Neural cell (in vitro differentiated cells): ENCODE measurements at regions not wholly inside any gene's neighbourhood (a gene's known extent, or its start where the extent isn't known, plus 50 kb on each side); places are given as distances from the start of the nearest gene placed in this dataset.

ENCODE experiments used
- H2AFZ ChIP-seq: fragments of 200-600, 300-800 bp; sonication (generic), shearing (Covaris generic); 2 replicates; pipeline ENCODE4 v1.6.0; 2014; ENCODE audit warnings: low read depth, mild to moderate bottlenecking, antibody characterized with exemption, low read length, moderate library complexity
- H3F3A ChIP-seq: fragments of 200-600 bp; shearing (Covaris generic); 2 replicates; pipeline ENCODE4 v1.6.1; 2016; ENCODE audit warnings: mild to moderate bottlenecking, moderate library complexity, mixed read lengths, antibody characterized with exemption, low read length; ENCODE audit not compliant: insufficient read depth, poor library complexity, severe bottlenecking
- H3K27ac ChIP-seq: fragments of 200-600, 300-800 bp; sonication (generic), shearing (Covaris generic); 2 replicates; pipeline ENCODE4 v1.5.1; 2014; ENCODE audit warnings: mild to moderate bottlenecking, low read length, moderate library complexity
- H3K27me3 ChIP-seq: fragments of 300-800, 200-600 bp; sonication (generic), shearing (Covaris generic); 2 replicates; pipeline ENCODE4 v1.6.0; 2014; ENCODE audit warnings: mild to moderate bottlenecking, low read depth, low read length, moderate library complexity; ENCODE audit not compliant: insufficient read depth
- H3K36me3 ChIP-seq: fragments of 300-800, 200-600 bp; sonication (generic), shearing (Covaris generic); 2 replicates; pipeline ENCODE4 v1.5.1; 2014; ENCODE audit warnings: mild to moderate bottlenecking, antibody characterized with exemption, low read length, moderate library complexity; ENCODE audit not compliant: insufficient read depth
- H3K4me2 ChIP-seq: fragments of 300-800, 200-600 bp; sonication (generic), shearing (Covaris generic); 2 replicates; pipeline ENCODE4 v1.6.0; 2014; ENCODE audit warnings: mild to moderate bottlenecking, low read length
- H3K4me3 ChIP-seq: fragments of 300-800, 200-600 bp; sonication (generic), shearing (Covaris generic); 2 replicates; pipeline ENCODE4 v1.5.1; 2014; ENCODE audit warnings: mild to moderate bottlenecking, low read length, moderate library complexity
- H3K79me2 ChIP-seq: fragments of 200-600 bp; shearing (Covaris generic); replicated peaks from 2 replicates; pipeline ENCODE4 v1.6.0; 2014; ENCODE audit warnings: mild to moderate bottlenecking, low read length, moderate library complexity; ENCODE audit not compliant: insufficient read depth
- H3K9ac ChIP-seq: fragments of 300-800, 200-600 bp; sonication (generic), shearing (Covaris generic); 2 replicates; pipeline ENCODE4 v1.6.1; 2016; ENCODE audit warnings: mild to moderate bottlenecking, low read length, mixed read lengths
- H3K9me2 ChIP-seq: fragments of 200-600 bp; shearing (Covaris generic); 2 replicates; pipeline ENCODE4 v1.6.1; 2016; ENCODE audit warnings: mild to moderate bottlenecking, low read length, mixed read lengths; ENCODE audit not compliant: insufficient read depth
- H3K9me3 ChIP-seq: fragments of 200-600, 300-800 bp; sonication (generic), shearing (Covaris generic); 2 replicates; pipeline ENCODE4 v1.6.1; 2016; ENCODE audit warnings: mild to moderate bottlenecking, mixed run types, low read length, moderate library complexity, mixed read lengths
- H4K20me1 ChIP-seq: fragments of 200-600 bp; shearing (Covaris generic); 2 replicates; pipeline ENCODE4 v1.6.1; 2016; ENCODE audit warnings: mild to moderate bottlenecking, mixed run types; ENCODE audit not compliant: insufficient read depth
- EZH2 ChIP-seq: fragments of 200-600, 300-800 bp; shearing (Covaris generic), sonication (generic); IDR thresholded peaks from 2 replicates; pipeline ENCODE4 v1.6.1; 2014; ENCODE audit warnings: antibody characterized with exemption, low read length, borderline replicate concordance, mild to moderate bottlenecking; ENCODE audit not compliant: insufficient read depth, poor library complexity, severe bottlenecking
- POLR2AphosphoS5 ChIP-seq: IDR thresholded peaks from 2 replicates; pipeline ENCODE4 v1.6.1; 2012
- RAD21 ChIP-seq: fragments of 450-650 bp; conservative IDR thresholded peaks from 2 replicates; pipeline ENCODE4 v1.6.1; 2014; ENCODE audit warnings: antibody characterized with exemption, mild to moderate bottlenecking, moderate library complexity
- SMC3 ChIP-seq: fragments of 450-650 bp; conservative IDR thresholded peaks from 2 replicates; pipeline ENCODE4 v1.6.1; 2014; ENCODE audit warnings: antibody characterized with exemption, mild to moderate bottlenecking, moderate library complexity; ENCODE audit not compliant: poor library complexity
- TAF1 ChIP-seq: IDR thresholded peaks from 2 replicates; pipeline ENCODE4 v1.6.1; 2012; ENCODE audit warnings: low read depth
- TF ChIP-seq, protein P1 (sequence below): fragments of 450-650 bp; IDR thresholded peaks from 2 replicates; pipeline ENCODE4 v1.5.1; 2014; ENCODE audit warnings: antibody characterized with exemption, mild to moderate bottlenecking, moderate library complexity; ENCODE audit not compliant: poor library complexity, severe bottlenecking
- TF ChIP-seq, protein P2 (sequence below): IDR thresholded peaks from 2 replicates; pipeline ENCODE4 v1.6.1; 2012; ENCODE audit warnings: borderline replicate concordance

DNA sequence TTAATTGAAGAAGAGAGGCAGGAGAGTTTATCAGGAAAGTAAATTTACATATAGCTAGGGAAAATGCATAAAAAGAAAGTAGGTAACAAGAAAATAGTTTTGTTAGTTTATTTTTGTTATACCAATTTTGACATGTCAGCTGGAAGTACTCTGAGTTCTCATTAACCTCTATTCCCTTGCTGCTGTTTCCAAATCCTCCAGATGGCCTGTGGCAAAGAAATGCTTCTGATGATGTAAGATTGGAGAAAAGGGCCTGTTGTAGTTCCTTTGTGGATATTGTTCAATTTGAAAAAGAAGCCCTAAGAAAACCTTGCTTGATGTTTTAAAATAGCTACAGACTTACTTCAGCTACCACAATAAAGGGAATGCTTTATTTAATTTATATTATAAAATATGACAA lies 192.9 kb upstream of the SLITRK3 start:
- H3K27me3 ChIP-seq: no peaks in the 10 kb centered on the region
- H4K20me1 ChIP-seq: no peaks in the 10 kb centered on the region
- no peak overlapping the region for H3K4me2 ChIP-seq
- H3F3A ChIP-seq: no peaks in the 10 kb centered on the region
- no peaks in the 10 kb centered on the region for H3K9me2 ChIP-seq
- TF ChIP-seq TAF1 (no peak), POLR2AphosphoS5 (no peak), RAD21 (no peak)
- TF ChIP-seq, protein P1, sequence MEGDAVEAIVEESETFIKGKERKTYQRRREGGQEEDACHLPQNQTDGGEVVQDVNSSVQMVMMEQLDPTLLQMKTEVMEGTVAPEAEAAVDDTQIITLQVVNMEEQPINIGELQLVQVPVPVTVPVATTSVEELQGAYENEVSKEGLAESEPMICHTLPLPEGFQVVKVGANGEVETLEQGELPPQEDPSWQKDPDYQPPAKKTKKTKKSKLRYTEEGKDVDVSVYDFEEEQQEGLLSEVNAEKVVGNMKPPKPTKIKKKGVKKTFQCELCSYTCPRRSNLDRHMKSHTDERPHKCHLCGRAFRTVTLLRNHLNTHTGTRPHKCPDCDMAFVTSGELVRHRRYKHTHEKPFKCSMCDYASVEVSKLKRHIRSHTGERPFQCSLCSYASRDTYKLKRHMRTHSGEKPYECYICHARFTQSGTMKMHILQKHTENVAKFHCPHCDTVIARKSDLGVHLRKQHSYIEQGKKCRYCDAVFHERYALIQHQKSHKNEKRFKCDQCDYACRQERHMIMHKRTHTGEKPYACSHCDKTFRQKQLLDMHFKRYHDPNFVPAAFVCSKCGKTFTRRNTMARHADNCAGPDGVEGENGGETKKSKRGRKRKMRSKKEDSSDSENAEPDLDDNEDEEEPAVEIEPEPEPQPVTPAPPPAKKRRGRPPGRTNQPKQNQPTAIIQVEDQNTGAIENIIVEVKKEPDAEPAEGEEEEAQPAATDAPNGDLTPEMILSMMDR: no peak
- TF ChIP-seq, protein P2, sequence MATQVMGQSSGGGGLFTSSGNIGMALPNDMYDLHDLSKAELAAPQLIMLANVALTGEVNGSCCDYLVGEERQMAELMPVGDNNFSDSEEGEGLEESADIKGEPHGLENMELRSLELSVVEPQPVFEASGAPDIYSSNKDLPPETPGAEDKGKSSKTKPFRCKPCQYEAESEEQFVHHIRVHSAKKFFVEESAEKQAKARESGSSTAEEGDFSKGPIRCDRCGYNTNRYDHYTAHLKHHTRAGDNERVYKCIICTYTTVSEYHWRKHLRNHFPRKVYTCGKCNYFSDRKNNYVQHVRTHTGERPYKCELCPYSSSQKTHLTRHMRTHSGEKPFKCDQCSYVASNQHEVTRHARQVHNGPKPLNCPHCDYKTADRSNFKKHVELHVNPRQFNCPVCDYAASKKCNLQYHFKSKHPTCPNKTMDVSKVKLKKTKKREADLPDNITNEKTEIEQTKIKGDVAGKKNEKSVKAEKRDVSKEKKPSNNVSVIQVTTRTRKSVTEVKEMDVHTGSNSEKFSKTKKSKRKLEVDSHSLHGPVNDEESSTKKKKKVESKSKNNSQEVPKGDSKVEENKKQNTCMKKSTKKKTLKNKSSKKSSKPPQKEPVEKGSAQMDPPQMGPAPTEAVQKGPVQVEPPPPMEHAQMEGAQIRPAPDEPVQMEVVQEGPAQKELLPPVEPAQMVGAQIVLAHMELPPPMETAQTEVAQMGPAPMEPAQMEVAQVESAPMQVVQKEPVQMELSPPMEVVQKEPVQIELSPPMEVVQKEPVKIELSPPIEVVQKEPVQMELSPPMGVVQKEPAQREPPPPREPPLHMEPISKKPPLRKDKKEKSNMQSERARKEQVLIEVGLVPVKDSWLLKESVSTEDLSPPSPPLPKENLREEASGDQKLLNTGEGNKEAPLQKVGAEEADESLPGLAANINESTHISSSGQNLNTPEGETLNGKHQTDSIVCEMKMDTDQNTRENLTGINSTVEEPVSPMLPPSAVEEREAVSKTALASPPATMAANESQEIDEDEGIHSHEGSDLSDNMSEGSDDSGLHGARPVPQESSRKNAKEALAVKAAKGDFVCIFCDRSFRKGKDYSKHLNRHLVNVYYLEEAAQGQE: no peak
- H2AFZ ChIP-seq: no peak overlapping the region
- H3K9me3 ChIP-seq: no peaks in the 10 kb centered on the region
- H3K9ac ChIP-seq: no peak overlapping the region
- no peak overlapping the region for H3K27ac ChIP-seq
- no peaks in the 10 kb centered on the region for H3K36me3 ChIP-seq
- no peak overlapping the region for H3K4me3 ChIP-seq
- no peaks in the 10 kb centered on the region for H3K79me2 ChIP-seq

DNA sequence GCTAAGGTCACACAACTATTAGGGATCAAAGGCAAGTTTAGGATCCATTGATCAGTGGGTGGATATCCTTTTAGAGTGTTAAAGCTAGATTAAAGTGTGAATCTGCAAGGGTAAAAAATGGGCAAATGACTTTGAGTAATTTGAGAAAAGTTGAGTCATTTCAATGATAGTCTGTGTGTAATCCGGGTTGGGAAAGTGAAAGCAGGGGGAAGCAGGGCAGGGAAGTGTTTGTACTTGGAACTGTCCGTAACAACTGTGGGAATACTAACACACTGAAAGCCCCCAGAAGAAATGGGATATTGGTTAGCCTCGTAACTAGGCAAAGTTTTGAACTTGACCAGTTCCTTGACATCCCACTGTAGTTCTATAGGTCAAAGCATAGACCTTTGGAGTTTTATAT lies 187.2 kb upstream of the SLITRK3 start:
- TF ChIP-seq RAD21 (no peak), SMC3 (no peak), EZH2 (no peak)
- TF ChIP-seq, protein P1: no peak

More for the DNA sequence above, 187.2 kb upstream of the SLITRK3 start:
- H3K79me2 ChIP-seq: no peaks in the 10 kb centered on the region
- no peak overlapping the region for H3K9ac ChIP-seq
- H3K9me3 ChIP-seq: no peaks in the 10 kb centered on the region
- H3K27me3 ChIP-seq: no peaks in the 10 kb centered on the region
- no peak overlapping the region for H3K27ac ChIP-seq
- H3K4me2 ChIP-seq: no peak overlapping the region
- H3K9me2 ChIP-seq: no peaks in the 10 kb centered on the region
- H3K36me3 ChIP-seq: no peaks in the 10 kb centered on the region
- no peak overlapping the region for H2AFZ ChIP-seq
- no peaks in the 10 kb centered on the region for H3F3A ChIP-seq
- no peak overlapping the region for H3K4me3 ChIP-seq
- H4K20me1 ChIP-seq: no peaks in the 10 kb centered on the region
